ENCODE measurements at regions not wholly inside any gene's neighbourhood (a gene's known extent, or its start where the extent isn't known, plus 50 kb on each side); places are given as distances from the start of the nearest gene placed in this dataset.

DNA sequence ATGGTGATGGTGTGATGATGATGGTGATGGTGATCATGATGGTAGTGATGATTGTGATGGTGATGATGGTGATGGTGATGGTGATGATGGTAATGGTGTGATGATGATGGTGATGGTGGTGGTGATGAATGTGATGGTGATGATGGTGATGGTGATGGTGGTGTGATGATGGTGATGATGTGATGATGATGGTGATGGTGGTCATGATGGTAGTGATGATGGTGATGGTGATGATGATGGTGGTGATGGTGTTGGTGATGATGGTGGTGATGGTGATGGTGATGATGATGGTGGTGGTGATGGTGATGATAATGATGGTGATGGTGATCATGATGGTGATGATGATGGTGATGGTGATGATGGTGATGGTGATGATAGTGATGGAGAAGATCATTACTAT, 120.3 kb downstream of the ZNF664 start:
- TF ChIP-seq CTCF (IDR thresholded peaks at IDR 0.05; ENCODE audit: insufficient read depth, low read length, severe bottlenecking) = no peak
- peaks cover 2% of the 10 kb centered on the region for H3K27me3 ChIP-seq (ENCODE audit: control insufficient read depth, insufficient read depth, low read length)
- no peak overlapping the region for H3K4me3 ChIP-seq (ENCODE audit: low read depth, low read length)
- no peaks in the 10 kb centered on the region for H3K36me3 ChIP-seq (ENCODE audit: control insufficient read depth, insufficient read depth, low read length)
- DNase-seq (ENCODE audit: low read depth) (no peak), FAIRE-seq (peak; percentile 99)

DNA sequence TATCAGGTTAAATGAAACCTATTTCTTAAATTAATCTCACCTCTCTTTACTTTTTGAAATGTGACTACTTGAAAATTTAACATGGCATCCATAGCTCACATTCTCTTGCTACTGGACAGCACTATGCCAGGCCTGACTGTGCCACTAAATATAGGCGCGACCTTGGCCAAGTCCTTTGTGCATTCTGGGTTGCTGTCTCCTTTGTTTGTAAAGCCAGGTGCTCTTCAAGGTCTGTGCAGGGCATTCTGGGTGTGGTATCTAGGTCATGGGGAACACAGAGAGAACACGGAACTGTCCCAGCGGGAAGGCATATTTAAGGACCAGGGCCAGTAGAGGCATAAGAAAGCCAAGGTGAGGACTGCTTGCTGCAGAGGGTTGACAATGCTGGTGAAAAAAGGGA, 121.2 kb downstream of the ZNF664 start:
- no peak for FAIRE-seq
- Histone ChIP-seq H3K4me3 (ENCODE audit: low read depth, low read length) (no peak overlapping the region), H3K36me3 (ENCODE audit: control insufficient read depth, insufficient read depth, low read length) (no peaks in the 10 kb centered on the region), H3K27me3 (ENCODE audit: control insufficient read depth, insufficient read depth, low read length) (peaks cover 2% of the 10 kb centered on the region)
- no peak for TF ChIP-seq CTCF (IDR thresholded peaks at IDR 0.05; ENCODE audit: insufficient read depth, low read length, severe bottlenecking)
- DNase-seq (ENCODE audit: low read depth) = no peak

DNA sequence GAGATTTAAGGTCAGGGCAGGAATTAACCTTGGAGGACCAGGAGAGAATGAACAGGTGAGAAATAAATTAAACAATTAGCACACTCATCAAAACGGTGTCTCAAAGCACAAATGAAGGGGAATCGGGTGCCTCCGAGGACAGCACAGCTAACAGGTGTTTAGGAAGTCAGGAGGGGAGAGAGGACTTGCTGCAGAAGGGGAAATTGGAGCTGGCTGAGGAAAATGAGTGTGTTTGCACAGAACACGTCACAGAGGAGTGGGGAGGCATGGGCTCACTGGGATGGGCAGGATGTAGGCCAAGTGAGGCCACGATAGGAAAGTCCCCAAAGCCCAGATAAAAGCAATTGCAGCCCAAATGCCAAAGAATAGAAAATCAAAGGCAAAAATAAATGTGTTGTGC, 121.7 kb downstream of the ZNF664 start:
- FAIRE-seq = no peak

DNA sequence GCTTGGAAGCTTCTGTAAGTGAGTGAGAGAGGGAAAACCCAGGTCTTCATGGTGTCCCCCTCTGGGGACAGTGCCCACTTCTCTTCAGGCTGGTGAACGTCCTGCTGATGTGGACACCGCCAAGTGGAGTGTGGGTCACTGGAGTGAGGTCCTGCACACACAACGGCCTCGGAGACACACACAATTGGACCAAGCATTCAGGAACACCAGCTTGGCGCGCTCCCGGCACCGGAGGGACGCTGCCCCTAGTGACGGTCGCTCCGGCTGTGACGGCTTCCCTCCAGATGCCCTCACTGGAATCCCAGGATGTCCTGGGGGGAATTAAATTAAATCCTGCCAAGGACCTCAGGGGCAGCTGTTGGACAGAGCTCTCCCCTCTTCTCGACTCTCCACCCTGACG, 123.1 kb downstream of the ZNF664 start:
- no peaks in the 10 kb centered on the region for H3K36me3 ChIP-seq (ENCODE audit: control insufficient read depth, insufficient read depth, low read length)
- peaks cover 2% of the 10 kb centered on the region for H3K27me3 ChIP-seq (ENCODE audit: control insufficient read depth, insufficient read depth, low read length)
- no peak overlapping the region for H3K4me3 ChIP-seq (ENCODE audit: low read depth, low read length)
- no peak for TF ChIP-seq CTCF (IDR thresholded peaks at IDR 0.05; ENCODE audit: insufficient read depth, low read length, severe bottlenecking)
- no peak for FAIRE-seq
- no peak for DNase-seq (ENCODE audit: low read depth)

More for the DNA sequence above, 121.7 kb downstream of the ZNF664 start:
- no peak for DNase-seq (ENCODE audit: low read depth)
- H3K27me3 ChIP-seq (ENCODE audit: control insufficient read depth, insufficient read depth, low read length) = peaks cover 2% of the 10 kb centered on the region
- H3K36me3 ChIP-seq (ENCODE audit: control insufficient read depth, insufficient read depth, low read length) = no peaks in the 10 kb centered on the region
- no peak overlapping the region for H3K4me3 ChIP-seq (ENCODE audit: low read depth, low read length)
- TF ChIP-seq CTCF (IDR thresholded peaks at IDR 0.05; ENCODE audit: insufficient read depth, low read length, severe bottlenecking) = no peak

GRCh38 chr12:124096869-124097434, 123.9 kb downstream of the ZNF664 start:
- Histone ChIP-seq H3K27me3 (ENCODE audit: control insufficient read depth, insufficient read depth, low read length) (peaks cover 2% of the 10 kb centered on the region), H3K36me3 (ENCODE audit: control insufficient read depth, insufficient read depth, low read length) (no peaks in the 10 kb centered on the region), H3K4me3 (ENCODE audit: low read depth, low read length) (no peak overlapping the region)
- FAIRE-seq = no peak
- no peak for DNase-seq (ENCODE audit: low read depth)
- TF ChIP-seq CTCF (IDR thresholded peaks at IDR 0.05; ENCODE audit: insufficient read depth, low read length, severe bottlenecking) = no peak

DNA sequence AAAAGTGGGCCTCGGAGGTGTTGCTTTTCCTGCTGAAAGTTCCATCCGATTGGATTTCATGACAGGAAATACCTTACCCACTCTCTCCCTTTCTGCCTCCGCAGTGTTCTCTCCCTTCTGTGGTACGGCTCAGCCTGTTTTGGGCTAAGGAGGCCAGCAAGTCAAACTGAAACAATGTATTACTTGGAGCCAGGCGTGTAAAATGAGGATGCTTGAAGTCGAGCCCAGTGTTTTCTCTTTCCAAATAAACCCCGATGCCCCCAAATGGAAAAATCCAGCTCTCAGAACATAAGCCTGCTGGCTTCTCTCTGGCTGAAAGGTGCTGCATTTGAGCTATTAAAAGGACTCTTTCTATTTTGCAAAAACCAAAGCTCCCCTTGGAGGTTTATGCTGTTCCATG, 124.7 kb downstream of the ZNF664 start:
- FAIRE-seq (no peak), DNase-seq (ENCODE audit: low read depth) (no peak)
- Histone ChIP-seq H3K4me3 (ENCODE audit: low read depth, low read length) (no peak overlapping the region), H3K27me3 (ENCODE audit: control insufficient read depth, insufficient read depth, low read length) (peaks cover 2% of the 10 kb centered on the region), H3K36me3 (ENCODE audit: control insufficient read depth, insufficient read depth, low read length) (no peaks in the 10 kb centered on the region)
- TF ChIP-seq CTCF (IDR thresholded peaks at IDR 0.05; ENCODE audit: insufficient read depth, low read length, severe bottlenecking) = no peak

Data from bronchial epithelial cell (primary cell).